MM.1S (cell line): ENCODE measurements at regions not wholly inside any gene's neighbourhood (a gene's known extent, or its start where the extent isn't known, plus 50 kb on each side); places are given as distances from the start of the nearest gene placed in this dataset.

Source experiments
- CTCF ChIP-seq: fragments of 300-600 bp; sonication (generic); IDR thresholded peaks from 2 replicates; pipeline ENCODE4 v1.5.1; 2016; ENCODE audit warnings: antibody characterized with exemption, low read length, mixed read lengths
- EZH2phosphoT487 ChIP-seq: fragments of 300-600 bp; sonication (generic); IDR thresholded peaks from 2 replicates; pipeline ENCODE4 v1.6.1; 2018; ENCODE audit warnings: antibody characterized with exemption, low read length

- TF ChIP-seq CTCF (no peak), EZH2phosphoT487 (no peak)
Measured at GRCh38 chr4:10942156-10942555, 257.6 kb upstream of the CLNK start.
